LNCaP clone FGC (cell line): ENCODE measurements at regions not wholly inside any gene's neighbourhood (a gene's known extent, or its start where the extent isn't known, plus 50 kb on each side); places are given as distances from the start of the nearest gene placed in this dataset.
"Not testable (repeated sequence)": the region's sequence is repeated elsewhere in the genome, so short reads cannot be mapped to it uniquely, and the experiment has no call there.

Source experiments
- DNase-seq: peaks from one replicate; pipeline ENCODE4 v3.0.0-alpha.2; 2011; ENCODE audit warnings: low read depth
- H3K4me3 ChIP-seq: 2 replicates; pipeline ENCODE4 v1.5.1; 2011; ENCODE audit warnings: mild to moderate bottlenecking, low read depth, low read length, control low read depth
- CTCF ChIP-seq: IDR thresholded peaks from 2 replicates; pipeline ENCODE4 v1.5.1; 2012; ENCODE audit warnings: mild to moderate bottlenecking; ENCODE audit not compliant: control insufficient read depth, insufficient read depth; ENCODE audit errors: extremely low read depth

- no peak overlapping the region for H3K4me3 ChIP-seq
- DNase-seq = no peak
- TF ChIP-seq CTCF = no peak
These were observed 65.7 kb upstream of the HABP2 start for GRCh38 chr10:113487154-113487553.

GRCh38 chr10:113488186-113488585 is 64.7 kb upstream of the HABP2 start:
- DNase-seq = no peak
- TF ChIP-seq CTCF = no peak
- H3K4me3 ChIP-seq = no peak overlapping the region

GRCh38 chr10:113489522-113489921 is 63.3 kb upstream of the HABP2 start:
- not testable (repeated sequence) for DNase-seq, H3K4me3 ChIP-seq

GRCh38 chr10:113491967-113492565 is 60.8 kb upstream of the HABP2 start:
- DNase-seq = no peak
- TF ChIP-seq CTCF = no peak
- no peak overlapping the region for H3K4me3 ChIP-seq

GRCh38 chr10:113493195-113493594 is 59.7 kb upstream of the HABP2 start:
- DNase-seq = no peak
- TF ChIP-seq CTCF = no peak
- H3K4me3 ChIP-seq = no peak overlapping the region

- TF ChIP-seq CTCF = no peak
- no peak overlapping the region for H3K4me3 ChIP-seq
- no peak for DNase-seq
These were observed 59.0 kb upstream of the HABP2 start for GRCh38 chr10:113493882-113494301.

- TF ChIP-seq CTCF = no peak
These were observed 58.1 kb upstream of the HABP2 start for GRCh38 chr10:113494761-113495160.

More at GRCh38 chr10:113494761-113495160, 58.1 kb upstream of the HABP2 start:
- no peak for DNase-seq
- no peak overlapping the region for H3K4me3 ChIP-seq
